GM19438 (cell line): ENCODE measurements at regions not wholly inside any gene's neighbourhood (a gene's known extent, or its start where the extent isn't known, plus 50 kb on each side); places are given as distances from the start of the nearest gene placed in this dataset.

ENCODE experiments used
- ATAC-seq: cut with Tn5 transposase; IDR thresholded peaks from one replicate; pipeline ENCODE4 v1.9.1; 2021; ENCODE audit warnings: low read depth; ENCODE audit not compliant: unreplicated experiment

GRCh38 chr4:36394352-36394903 is 113.0 kb downstream of the DTHD1 start:
- ATAC-seq: no peak

- ATAC-seq: peak; percentile 58
These were observed 118.4 kb downstream of the DTHD1 start for GRCh38 chr4:36399762-36400353.

DNA sequence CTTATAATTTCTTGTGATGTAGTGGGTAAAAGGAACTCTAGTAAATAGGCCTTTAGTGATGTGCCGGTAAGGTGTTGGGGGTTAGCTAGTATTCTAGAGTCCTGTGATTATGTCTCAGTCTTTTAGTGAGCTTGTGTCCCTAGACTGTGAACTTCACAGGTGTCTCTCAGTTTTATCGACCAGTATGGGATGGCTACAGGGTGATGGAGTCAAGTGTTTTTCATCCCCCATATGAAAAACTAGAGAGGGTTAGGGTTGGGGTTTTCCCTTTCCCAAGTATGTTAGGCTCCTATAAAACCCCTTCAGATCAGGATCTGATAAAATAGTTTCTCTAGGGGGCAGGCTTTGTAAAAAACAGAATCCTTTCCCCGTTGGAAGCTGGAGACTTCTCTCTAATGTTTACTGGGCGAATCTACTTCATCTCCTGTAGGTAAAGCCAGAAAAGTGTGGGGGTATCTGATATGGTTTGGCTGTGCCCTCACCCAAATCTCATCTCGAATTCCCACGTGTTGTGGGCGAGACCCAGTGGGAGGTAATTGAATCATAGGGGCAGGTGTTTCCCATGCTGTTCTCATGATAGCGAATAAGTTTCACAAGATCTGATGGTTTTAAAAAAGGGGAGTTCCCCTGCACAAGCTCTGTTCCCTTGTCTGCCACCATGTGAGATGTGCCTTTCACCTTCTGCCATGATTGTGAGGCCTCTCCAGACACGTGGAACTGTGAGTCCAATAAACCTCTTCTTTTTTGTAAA is 120.8 kb downstream of the DTHD1 start:
- ATAC-seq: no peak

DNA sequence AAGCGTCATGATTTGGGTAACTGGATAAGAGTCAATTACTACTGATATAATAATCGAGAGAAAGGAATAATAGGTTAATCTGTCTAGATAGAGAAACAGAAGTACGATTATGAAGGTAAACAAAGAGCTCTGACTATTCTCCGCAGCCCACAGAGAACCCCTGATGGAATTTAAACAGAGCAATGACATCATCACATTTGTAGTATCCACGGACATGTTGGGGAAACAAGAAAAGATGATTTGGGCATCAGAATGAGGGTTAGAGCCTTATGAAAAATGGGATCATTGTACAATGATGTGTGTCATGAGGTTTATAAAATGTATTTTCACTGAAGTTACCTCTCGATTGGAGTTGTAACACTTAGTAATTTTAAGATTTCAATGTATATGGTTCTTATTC is 129.9 kb downstream of the DTHD1 start:
- ATAC-seq: no peak

GRCh38 chr4:36414248-36414647 is 132.8 kb downstream of the DTHD1 start:
- ATAC-seq: no peak

DNA sequence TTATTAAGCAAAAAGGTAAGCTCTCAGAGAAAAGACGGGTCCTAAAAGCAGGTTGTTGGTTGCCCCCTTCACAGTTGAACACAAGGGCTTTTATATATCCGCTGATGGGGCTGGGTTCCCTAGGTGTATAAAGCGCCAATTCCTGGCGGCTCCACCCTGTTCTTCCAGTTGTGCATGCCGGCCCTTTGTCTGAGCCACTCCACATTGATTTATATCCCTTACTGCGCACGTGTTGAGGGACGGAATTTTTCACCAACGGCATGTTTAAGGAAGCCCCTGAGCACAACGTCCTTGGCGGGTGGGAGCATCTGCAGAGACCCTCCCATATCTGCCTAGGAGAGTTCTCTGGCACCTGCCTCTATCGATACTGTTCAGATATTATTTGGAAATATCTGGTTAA is 135.7 kb downstream of the DTHD1 start:
- no peak for ATAC-seq

- ATAC-seq: no peak
These were observed 138.8 kb downstream of the DTHD1 start for GRCh38 chr4:36420111-36420679.

- ATAC-seq: no peak
These were observed 141.2 kb downstream of the DTHD1 start for GRCh38 chr4:36422607-36423006.

DNA sequence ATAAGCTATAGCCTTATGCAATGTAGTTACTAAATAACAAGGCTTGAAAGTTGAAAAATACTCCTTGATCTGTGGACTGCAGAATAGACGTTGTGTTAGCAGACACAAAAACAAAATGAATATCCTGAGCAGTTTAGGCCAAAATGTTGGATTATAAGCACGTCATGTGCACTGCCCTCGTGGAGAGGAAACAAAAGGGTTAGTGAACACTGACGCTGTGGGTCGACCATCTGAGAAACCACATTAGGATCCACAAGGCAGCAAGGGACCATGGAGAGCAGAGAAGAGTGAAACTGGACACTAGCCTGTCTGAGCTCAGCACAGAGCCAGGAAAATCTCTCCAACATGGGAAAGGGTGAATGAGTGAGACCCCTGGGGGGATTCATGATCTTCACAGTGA is 145.3 kb downstream of the DTHD1 start:
- no peak for ATAC-seq

DNA sequence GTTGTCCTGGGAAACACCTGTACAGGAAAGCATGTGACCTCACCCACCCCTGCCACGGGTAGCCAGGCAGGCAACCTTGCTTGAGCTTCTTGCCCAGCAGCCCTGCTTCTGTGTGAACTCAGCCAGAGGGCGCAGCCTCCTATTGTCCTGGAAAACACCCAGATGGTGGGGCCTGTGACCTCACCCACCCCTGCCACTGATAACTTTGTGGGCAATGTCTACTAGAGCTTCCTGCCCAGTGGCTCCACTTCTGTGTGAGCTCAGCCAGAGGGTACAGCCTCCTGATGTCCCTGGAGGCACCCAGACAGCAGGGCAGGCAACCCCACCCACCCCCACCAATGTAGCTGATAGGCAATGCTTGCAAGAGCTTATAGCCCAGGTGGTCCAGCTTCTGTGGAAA is 146.3 kb downstream of the DTHD1 start:
- ATAC-seq: no peak

DNA sequence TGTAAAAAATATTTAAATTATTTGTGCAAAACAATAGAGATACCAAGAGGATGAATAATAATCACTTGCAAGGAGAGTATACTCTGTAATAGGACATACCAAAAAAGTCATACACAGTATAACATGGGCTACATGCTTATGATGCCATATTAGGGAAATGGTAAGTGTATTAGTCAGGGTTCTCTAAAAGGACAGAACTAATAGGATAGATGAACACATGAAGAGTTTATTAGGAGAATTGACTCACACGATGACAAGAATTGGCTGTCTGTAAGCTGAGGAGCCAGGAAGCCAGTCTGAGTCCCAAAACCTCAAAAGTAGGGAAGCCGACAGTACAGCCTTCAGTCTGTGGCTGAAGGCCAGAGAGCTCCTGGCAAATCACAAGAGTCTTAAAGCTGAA is 151.2 kb downstream of the DTHD1 start:
- no peak for ATAC-seq

GRCh38 chr4:36439556-36439955 is 158.1 kb downstream of the DTHD1 start:
- ATAC-seq: no peak

- ATAC-seq: no peak
These were observed 164.1 kb downstream of the DTHD1 start for GRCh38 chr4:36445480-36445879.

- no peak for ATAC-seq
These were observed 164.9 kb downstream of the DTHD1 start for GRCh38 chr4:36446275-36446674.

DNA sequence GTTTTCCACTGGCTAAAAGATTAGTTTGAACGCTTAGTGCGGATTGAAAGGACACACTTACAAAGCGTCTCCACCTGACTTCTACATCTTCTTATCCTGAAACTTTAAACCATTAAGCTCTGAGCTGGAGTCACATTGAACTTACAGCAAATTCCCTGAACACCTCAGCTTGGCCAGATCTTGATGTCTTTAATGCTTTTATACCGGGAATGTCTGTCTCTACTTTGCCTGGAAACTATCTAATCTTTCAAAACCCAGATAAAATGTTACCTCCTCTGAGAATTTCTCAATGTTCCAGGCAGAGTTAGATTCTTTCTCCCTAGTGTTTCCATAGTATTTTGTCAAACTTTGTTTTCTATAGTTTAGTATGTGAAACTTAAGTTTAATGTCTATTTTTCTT is 179.9 kb downstream of the DTHD1 start:
- no peak for ATAC-seq

GRCh38 chr4:36467670-36468069 is 186.3 kb downstream of the DTHD1 start:
- ATAC-seq: no peak

DNA sequence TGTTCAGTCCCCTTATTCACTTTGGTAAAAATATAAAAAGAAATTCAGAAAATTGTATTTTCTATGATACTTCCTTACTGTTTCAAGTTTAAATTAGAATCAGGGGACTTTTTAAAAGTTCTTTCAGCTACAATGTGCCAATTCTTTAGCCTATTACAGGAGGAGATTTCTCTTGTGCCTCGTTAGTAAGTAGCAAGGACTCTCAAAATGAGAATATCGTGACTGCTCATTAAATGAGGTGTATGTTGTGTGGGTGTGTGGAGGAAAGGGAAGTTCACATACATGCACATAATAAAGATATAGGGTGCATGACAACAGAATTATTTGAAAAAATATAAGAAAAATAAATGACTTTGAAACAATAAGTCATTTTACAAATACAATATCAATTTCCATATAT is 190.5 kb downstream of the DTHD1 start:
- no peak for ATAC-seq

DNA sequence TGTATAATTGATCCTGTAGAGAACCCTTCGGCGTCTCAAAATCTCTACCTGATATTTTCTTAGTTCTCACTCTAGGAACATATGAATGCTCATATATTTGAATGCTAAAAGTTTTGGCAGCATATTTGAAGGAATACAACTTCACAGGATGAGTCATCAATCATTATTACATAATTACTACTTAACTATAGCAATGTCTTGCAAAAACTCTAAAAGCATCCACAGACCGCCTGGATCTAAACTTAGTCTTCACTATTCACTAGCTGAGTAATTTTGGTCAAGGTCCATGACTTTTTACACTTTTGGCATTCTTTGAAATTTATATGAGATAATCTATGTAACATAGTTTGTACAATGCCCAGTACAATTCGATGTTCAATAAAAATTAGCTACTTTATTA is 194.7 kb downstream of the DTHD1 start:
- no peak for ATAC-seq

- no peak for ATAC-seq
These were observed 196.4 kb downstream of the DTHD1 start for GRCh38 chr4:36477861-36478260.

GRCh38 chr4:36485885-36486284 is 204.5 kb downstream of the DTHD1 start:
- ATAC-seq: no peak

DNA sequence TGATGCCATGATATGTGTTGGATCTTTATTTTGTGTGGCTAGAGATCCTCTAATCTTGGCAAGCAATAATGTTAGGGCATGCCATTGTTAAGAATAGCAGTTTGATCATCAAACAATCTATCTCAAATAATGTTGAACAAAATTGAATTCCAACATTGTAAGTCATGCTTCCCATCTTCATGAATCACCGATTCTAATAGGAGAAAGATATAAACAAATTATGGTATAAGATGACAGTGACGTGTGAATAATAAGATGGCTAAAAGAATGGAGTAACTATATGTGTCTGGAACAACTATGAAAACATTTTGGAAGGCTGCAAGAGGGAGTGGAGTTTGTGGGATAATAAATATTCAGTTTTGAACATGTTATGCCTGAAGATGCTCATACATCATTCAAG is 208.4 kb downstream of the DTHD1 start:
- ATAC-seq: no peak

- no peak for ATAC-seq
These were observed 210.6 kb downstream of the DTHD1 start for GRCh38 chr4:36492041-36492440.
